ENCODE measurements at regions not wholly inside any gene's neighbourhood (a gene's known extent, or its start where the extent isn't known, plus 50 kb on each side); places are given as distances from the start of the nearest gene placed in this dataset.
A peak's percentile ranks its signal among the peaks of the same experiment; 100 is the strongest.

DNA sequence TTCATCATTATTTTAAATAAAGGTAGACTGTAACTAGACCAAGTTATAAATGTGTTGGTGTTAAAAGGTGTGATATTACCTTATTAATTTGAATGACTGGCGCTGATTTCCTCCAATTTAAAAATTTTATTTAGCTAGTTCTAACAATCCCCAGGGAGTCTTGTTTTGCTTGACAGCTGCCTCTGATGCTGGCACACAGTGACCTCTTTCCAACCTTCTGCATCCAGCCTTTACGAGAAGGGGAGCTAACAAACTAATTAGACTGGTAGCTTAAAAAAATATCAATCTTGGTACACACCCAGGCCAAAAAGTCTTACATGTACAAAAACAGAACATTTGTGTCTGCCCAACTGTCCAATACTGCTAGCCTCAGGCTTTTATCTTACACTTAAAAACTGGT is 51.8 kb upstream of the ENPEP start:
- H4K20me1 ChIP-seq (ENCODE audit: insufficient read depth, poor library complexity, severe bottlenecking), result no peaks in the 10 kb centered on the region
- H3K4me1 ChIP-seq (ENCODE audit: insufficient read depth), result no peaks in the 10 kb centered on the region
- H3K27ac ChIP-seq, result no peak overlapping the region
- H3K36me3 ChIP-seq (replicated peaks; ENCODE audit: insufficient read depth, low read depth), result no peaks in the 10 kb centered on the region
- no peaks in the 10 kb centered on the region for H3K9me3 ChIP-seq (ENCODE audit: low read depth)
- H3K9me2 ChIP-seq (replicated peaks; ENCODE audit: insufficient read depth), result no peaks in the 10 kb centered on the region
- H2AFZ ChIP-seq, result no peak overlapping the region
- no peak for DNase-seq (ENCODE audit: low spot score)
- no peaks in the 10 kb centered on the region for H3K79me2 ChIP-seq
- peak overlapping the region; percentile 11 for H3K4me2 ChIP-seq
- H3K27me3 ChIP-seq, result no peaks in the 10 kb centered on the region
- no peak overlapping the region for H3K4me3 ChIP-seq
- TF ChIP-seq EZH2 (IDR thresholded peaks at IDR 0.05; ENCODE audit: borderline replicate concordance), result no peak
- TF ChIP-seq, protein P1, sequence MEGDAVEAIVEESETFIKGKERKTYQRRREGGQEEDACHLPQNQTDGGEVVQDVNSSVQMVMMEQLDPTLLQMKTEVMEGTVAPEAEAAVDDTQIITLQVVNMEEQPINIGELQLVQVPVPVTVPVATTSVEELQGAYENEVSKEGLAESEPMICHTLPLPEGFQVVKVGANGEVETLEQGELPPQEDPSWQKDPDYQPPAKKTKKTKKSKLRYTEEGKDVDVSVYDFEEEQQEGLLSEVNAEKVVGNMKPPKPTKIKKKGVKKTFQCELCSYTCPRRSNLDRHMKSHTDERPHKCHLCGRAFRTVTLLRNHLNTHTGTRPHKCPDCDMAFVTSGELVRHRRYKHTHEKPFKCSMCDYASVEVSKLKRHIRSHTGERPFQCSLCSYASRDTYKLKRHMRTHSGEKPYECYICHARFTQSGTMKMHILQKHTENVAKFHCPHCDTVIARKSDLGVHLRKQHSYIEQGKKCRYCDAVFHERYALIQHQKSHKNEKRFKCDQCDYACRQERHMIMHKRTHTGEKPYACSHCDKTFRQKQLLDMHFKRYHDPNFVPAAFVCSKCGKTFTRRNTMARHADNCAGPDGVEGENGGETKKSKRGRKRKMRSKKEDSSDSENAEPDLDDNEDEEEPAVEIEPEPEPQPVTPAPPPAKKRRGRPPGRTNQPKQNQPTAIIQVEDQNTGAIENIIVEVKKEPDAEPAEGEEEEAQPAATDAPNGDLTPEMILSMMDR (IDR thresholded peaks at IDR 0.05; ENCODE audit: poor library complexity), result no peak
- TF ChIP-seq EZH2phosphoT487 (IDR thresholded peaks at IDR 0.05; ENCODE audit: low read depth, severe bottlenecking, unreplicated experiment), result no peak
- 38% methylated on average over 2 of the region's 2 CpGs for WGBS (ENCODE audit: low lambda C conversion rate, missing lambda C conversion rate)

DNA sequence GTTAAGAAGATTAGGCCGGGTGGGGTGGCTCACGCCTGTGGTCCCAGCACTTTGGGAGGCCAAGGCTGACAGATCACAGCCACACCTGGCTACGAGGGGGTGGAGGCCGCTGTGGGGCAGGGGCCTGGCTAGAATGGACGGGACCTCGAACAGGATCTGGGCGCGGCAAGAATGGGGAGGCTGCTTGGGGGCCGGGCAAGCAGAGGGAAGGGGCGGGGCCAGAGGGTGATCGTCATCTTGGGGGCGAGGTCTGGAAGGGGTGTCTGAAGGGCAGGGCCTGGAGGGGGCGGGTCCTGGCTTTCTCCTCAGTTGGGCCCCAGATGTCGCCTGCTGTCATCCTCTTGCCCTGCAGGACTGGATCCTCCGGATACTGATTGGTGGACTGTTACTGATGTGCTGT is 57.3 kb upstream of the ENPEP start:
- no peak for DNase-seq (ENCODE audit: low spot score)
- 96% methylated on average over 14 of the region's 15 CpGs for WGBS (ENCODE audit: low lambda C conversion rate, missing lambda C conversion rate)
- Histone ChIP-seq H3K4me2 (no peak overlapping the region), H3K4me3 (no peak overlapping the region), H3K27me3 (no peaks in the 10 kb centered on the region), H2AFZ (no peak overlapping the region), H3K79me2 (peaks cover 5% of the 10 kb centered on the region), H3K4me1 (ENCODE audit: insufficient read depth) (peaks cover 3% of the 10 kb centered on the region), H3K36me3 (replicated peaks; ENCODE audit: insufficient read depth, low read depth) (no peaks in the 10 kb centered on the region), H3K9me3 (ENCODE audit: low read depth) (no peaks in the 10 kb centered on the region), H3K9me2 (replicated peaks; ENCODE audit: insufficient read depth) (no peaks in the 10 kb centered on the region), H3K27ac (no peak overlapping the region), H4K20me1 (ENCODE audit: insufficient read depth, poor library complexity, severe bottlenecking) (no peaks in the 10 kb centered on the region)
- TF ChIP-seq EZH2phosphoT487 (IDR thresholded peaks at IDR 0.05; ENCODE audit: low read depth, severe bottlenecking, unreplicated experiment), result no peak
- no peak for TF ChIP-seq EZH2 (IDR thresholded peaks at IDR 0.05; ENCODE audit: borderline replicate concordance)
- TF ChIP-seq, protein P1 (IDR thresholded peaks at IDR 0.05; ENCODE audit: poor library complexity), result no peak

DNA sequence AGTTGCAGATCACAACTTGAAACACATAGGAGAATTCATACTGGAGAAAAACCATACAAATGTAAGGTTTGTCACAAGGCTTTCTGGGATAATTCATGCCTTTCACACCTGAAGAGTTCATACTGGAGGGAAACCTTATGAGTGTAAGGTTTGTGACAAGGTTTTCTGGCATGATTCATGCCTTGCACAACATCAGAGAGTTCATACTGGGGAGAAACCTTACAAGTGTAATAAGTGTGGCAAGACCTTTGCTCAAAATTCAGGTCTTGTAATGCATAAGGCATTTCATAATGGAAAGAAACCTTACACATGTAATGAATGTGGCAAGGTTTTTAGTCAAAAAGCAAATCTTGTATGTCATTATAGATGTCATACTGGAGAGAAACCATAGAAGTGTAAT is 58.8 kb upstream of the ENPEP start:
- no peaks in the 10 kb centered on the region for H3K27me3 ChIP-seq
- H3K4me2 ChIP-seq, result no peak overlapping the region
- H3K4me3 ChIP-seq, result no peak overlapping the region
- TF ChIP-seq, protein P1 (IDR thresholded peaks at IDR 0.05; ENCODE audit: poor library complexity), result no peak
- no peak for TF ChIP-seq EZH2phosphoT487 (IDR thresholded peaks at IDR 0.05; ENCODE audit: low read depth, severe bottlenecking, unreplicated experiment)
- peaks cover 10% of the 10 kb centered on the region for H3K79me2 ChIP-seq
- H3K9me2 ChIP-seq (replicated peaks; ENCODE audit: insufficient read depth), result no peaks in the 10 kb centered on the region
- H3K4me1 ChIP-seq (ENCODE audit: insufficient read depth), result peaks cover 13% of the 10 kb centered on the region
- DNase-seq (ENCODE audit: low spot score), result no peak
- H3K9me3 ChIP-seq (ENCODE audit: low read depth), result no peaks in the 10 kb centered on the region
- no peak overlapping the region for H2AFZ ChIP-seq
- no peak overlapping the region for H3K27ac ChIP-seq
- H3K36me3 ChIP-seq (replicated peaks; ENCODE audit: insufficient read depth, low read depth), result no peaks in the 10 kb centered on the region
- no peaks in the 10 kb centered on the region for H4K20me1 ChIP-seq (ENCODE audit: insufficient read depth, poor library complexity, severe bottlenecking)

DNA sequence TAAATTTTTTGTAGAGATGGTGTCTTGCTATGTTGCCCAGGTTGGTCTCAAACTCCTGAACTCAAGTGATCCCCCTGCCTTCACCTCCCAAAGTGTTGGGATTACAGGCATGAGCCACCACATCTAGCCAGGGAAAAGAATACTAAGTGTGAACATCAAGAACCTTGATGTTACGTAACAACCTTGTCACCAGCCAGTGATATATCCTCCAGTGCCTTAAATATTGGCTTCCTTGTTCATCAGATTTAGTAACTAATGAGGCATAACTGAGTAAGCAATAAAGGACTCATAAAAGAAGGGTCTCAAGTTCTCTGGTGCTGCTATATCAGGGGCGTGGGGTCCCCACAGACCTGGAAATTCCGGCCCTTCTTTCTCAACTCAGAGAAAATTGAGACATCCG is 60.5 kb upstream of the ENPEP start:
- H3K27ac ChIP-seq, result no peak overlapping the region
- H3K36me3 ChIP-seq (replicated peaks; ENCODE audit: insufficient read depth, low read depth), result no peaks in the 10 kb centered on the region
- H3K79me2 ChIP-seq, result peaks cover 10% of the 10 kb centered on the region
- peaks cover 21% of the 10 kb centered on the region for H3K4me1 ChIP-seq (ENCODE audit: insufficient read depth)
- H2AFZ ChIP-seq, result no peak overlapping the region
- H3K27me3 ChIP-seq, result no peaks in the 10 kb centered on the region
- H3K9me2 ChIP-seq (replicated peaks; ENCODE audit: insufficient read depth), result no peaks in the 10 kb centered on the region
- no peak overlapping the region for H3K4me3 ChIP-seq
- no peak for TF ChIP-seq EZH2phosphoT487 (IDR thresholded peaks at IDR 0.05; ENCODE audit: low read depth, severe bottlenecking, unreplicated experiment)
- TF ChIP-seq, protein P1 (IDR thresholded peaks at IDR 0.05; ENCODE audit: poor library complexity), result no peak
- TF ChIP-seq EZH2 (IDR thresholded peaks at IDR 0.05; ENCODE audit: borderline replicate concordance), result no peak
- H3K4me2 ChIP-seq, result no peak overlapping the region
- H4K20me1 ChIP-seq (ENCODE audit: insufficient read depth, poor library complexity, severe bottlenecking), result no peaks in the 10 kb centered on the region
- 94% methylated on average over 4 of the region's 4 CpGs for WGBS (ENCODE audit: low lambda C conversion rate, missing lambda C conversion rate)
- DNase-seq (ENCODE audit: low spot score), result no peak
- H3K9me3 ChIP-seq (ENCODE audit: low read depth), result no peaks in the 10 kb centered on the region
